Heart right ventricle (tissue), 16 donors: ENCODE measurements at regions not wholly inside any gene's neighbourhood (a gene's known extent, or its start where the extent isn't known, plus 50 kb on each side); places are given as distances from the start of the nearest gene placed in this dataset.

Source experiments
- ATAC-seq, 8 donors: fragments of 200-7000 bp; cut with Tn5 transposase; one replicate each; pipeline ENCODE4 v1.9.1; 2020; ENCODE audit warnings: mild to moderate bottlenecking in 8 of 8, moderate library complexity in 8 of 8, moderate number of reproducible peaks in 1 of 8
- DNase-seq, 2 donors: peaks; one replicate each; pipeline ENCODE4 v3.0.0-alpha.2; 2020
- H3K27ac ChIP-seq, 10 donors: fragments of 200-600 bp; sonication (generic) in 2 of 10; one replicate each; pipeline versions ENCODE4 v1.5.0 to v1.8.0; 2020 to 2022; ENCODE audit warnings: mild to moderate bottlenecking in 3 of 10
- H3K27me3 ChIP-seq, 7 donors: fragments of 200-600 bp; one replicate each; pipeline ENCODE4 v1.8.0; 2021 to 2022; ENCODE audit warnings: mild to moderate bottlenecking in 2 of 7
- H3K36me3 ChIP-seq, 9 donors: fragments of 200-600 bp; sonication (generic) in 1 of 9; one replicate each; pipeline versions ENCODE4 v1.5.0 to v1.8.0; 2020 to 2022; ENCODE audit warnings: mild to moderate bottlenecking in 2 of 9
- H3K4me1 ChIP-seq, 9 donors: fragments of 200-600 bp; sonication (generic) in 1 of 9; one replicate each; pipeline versions ENCODE4 v1.5.0 to v1.8.0; 2020 to 2022; ENCODE audit warnings: mild to moderate bottlenecking in 4 of 9
- H3K4me3 ChIP-seq, 10 donors: fragments of 200-600 bp; sonication (generic) in 2 of 10; one replicate each; pipeline versions ENCODE4 v1.5.0 to v1.8.0; 2020 to 2022; ENCODE audit warnings: mild to moderate bottlenecking in 7 of 10, moderate library complexity in 2 of 10
- H3K9me3 ChIP-seq, 11 donors: fragments of 200-600 bp in 10 of 11; sonication (generic) in 2 of 11; one replicate each; pipeline versions ENCODE4 v1.5.0 to v1.8.0; 2013 to 2022; ENCODE audit warnings: mild to moderate bottlenecking in 2 of 11, control low read depth in 1 of 11, moderate library complexity in 1 of 11
- WGBS, 2 donors: extraction: QIAGEN DNeasy Blood & Tissue Kit; methylation state at CpG; one replicate each; pipeline ENCODE4 v1.1.7; 2013; ENCODE audit warnings: inconsistent platforms in 1 of 2; 5-methylcytosine and 5-hydroxymethylcytosine counted together
- intact Hi-C, 10 donors: fragments of 100-400 bp; cut with DNase I; formaldehyde crosslinking; loops; one replicate each; pipeline versions ENCODE4 v1.11.1 to v1.14.2; 2022
- TF ChIP-seq, protein P1 (sequence below), 9 donors: fragments of 200-600 bp; sonication (generic) in 2 of 9; IDR thresholded peaks; one replicate each; pipeline versions ENCODE4 v1.5.0 to v1.8.0; 2021 to 2022; ENCODE audit warnings: antibody characterized with exemption in 9 of 9, mild to moderate bottlenecking in 5 of 9, moderate library complexity in 1 of 9
- donor health status: Arrhythmogenic right ventricular cardiomyopathy.
- donor health status: ischemic (EF 13 %, LVEDD 7.1; RV severe dilation, severe dysfunction).
- donor health status: healthy with polysubstance abuse.
- donor health status: DM: no; HTN: yes; CAD: no.
- donor health status: DM: no; HTN: no; CAD: no.
- donor health status: ischemic (EF 25% LVEDD 6.9; RV normal size, moderate dysfunction).
- donor health status: ischemic (EF 25% LVEDD 5.7; RV mildly dilated, moderate dysfunction).
- donor health status: healthy.
- donor health status: DM: yes; HTN: yes; CAD: no.
- donor health status: Ischemic cardiomyopathy.
- donor health status: ischemic (EF 35%, LVEDD 5.7; RV mildly dilated, moderate dysfunction).
- donor health status: nonischemic (EF 11% LVEDD 7.7; RV severe dilation, severe dysfunction).
- donor health status: DM: yes; HTN: yes; CAD: no.
- donor health status: PGD.
- donor health status: ischemic (EF 29% LVEDD 5.4; RV normal size, mild dysfunction).
- donor health status: nonischemic (EF 23%, LVEDD 6.1; RV moderate dilation, normal function).

DNA sequence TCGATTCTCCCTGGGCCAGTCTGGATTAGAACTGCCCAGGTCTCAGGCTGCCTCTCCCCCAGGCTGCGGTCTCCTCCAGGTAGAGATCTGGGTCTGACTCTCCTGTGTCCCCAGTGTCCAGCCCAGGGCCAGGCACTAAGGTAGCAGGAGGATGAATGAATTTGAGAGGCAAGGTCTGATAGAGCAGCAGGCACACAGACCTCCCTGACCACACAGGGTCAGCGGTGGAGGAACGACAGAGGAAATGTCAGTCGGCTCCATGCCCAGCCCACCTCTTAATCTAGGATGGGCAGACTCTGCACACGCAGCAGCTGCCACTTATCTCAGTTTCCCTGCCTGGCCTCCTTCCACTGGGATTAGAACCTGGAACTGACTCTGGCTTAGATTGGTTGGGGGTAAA, 272.7 kb upstream of the MVB12B start:
- peaks cover 0 to 64% (median 46%) of the 10 kb centered on the region in 7 donors for H3K27me3 ChIP-seq
- H3K27ac ChIP-seq = no peak overlapping the region
- no peaks in the 10 kb centered on the region for H3K9me3 ChIP-seq
- intact Hi-C loops = no loop called here
- TF ChIP-seq, protein P1, sequence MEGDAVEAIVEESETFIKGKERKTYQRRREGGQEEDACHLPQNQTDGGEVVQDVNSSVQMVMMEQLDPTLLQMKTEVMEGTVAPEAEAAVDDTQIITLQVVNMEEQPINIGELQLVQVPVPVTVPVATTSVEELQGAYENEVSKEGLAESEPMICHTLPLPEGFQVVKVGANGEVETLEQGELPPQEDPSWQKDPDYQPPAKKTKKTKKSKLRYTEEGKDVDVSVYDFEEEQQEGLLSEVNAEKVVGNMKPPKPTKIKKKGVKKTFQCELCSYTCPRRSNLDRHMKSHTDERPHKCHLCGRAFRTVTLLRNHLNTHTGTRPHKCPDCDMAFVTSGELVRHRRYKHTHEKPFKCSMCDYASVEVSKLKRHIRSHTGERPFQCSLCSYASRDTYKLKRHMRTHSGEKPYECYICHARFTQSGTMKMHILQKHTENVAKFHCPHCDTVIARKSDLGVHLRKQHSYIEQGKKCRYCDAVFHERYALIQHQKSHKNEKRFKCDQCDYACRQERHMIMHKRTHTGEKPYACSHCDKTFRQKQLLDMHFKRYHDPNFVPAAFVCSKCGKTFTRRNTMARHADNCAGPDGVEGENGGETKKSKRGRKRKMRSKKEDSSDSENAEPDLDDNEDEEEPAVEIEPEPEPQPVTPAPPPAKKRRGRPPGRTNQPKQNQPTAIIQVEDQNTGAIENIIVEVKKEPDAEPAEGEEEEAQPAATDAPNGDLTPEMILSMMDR (IDR thresholded peaks at IDR 0.05) = no peak
- ATAC-seq (no peak), DNase-seq (no peak)
- H3K4me1 ChIP-seq = no peaks in the 10 kb centered on the region
- no peaks in the 10 kb centered on the region for H3K36me3 ChIP-seq
- H3K4me3 ChIP-seq = no peak overlapping the region
- WGBS, 2 donors = 39 to 52% methylated on average over 6 of the region's 6 CpGs

- no peak overlapping the region for H3K4me3 ChIP-seq
- TF ChIP-seq, protein P1 (IDR thresholded peaks at IDR 0.05) = no peak
- H3K36me3 ChIP-seq = no peaks in the 10 kb centered on the region
- no peak overlapping the region for H3K27ac ChIP-seq
- H3K27me3 ChIP-seq = peaks cover 0 to 73% (median 58%) of the 10 kb centered on the region in 7 donors
- intact Hi-C loops = no loop called here
- ATAC-seq = no peak
- H3K4me1 ChIP-seq = no peaks in the 10 kb centered on the region
- no peaks in the 10 kb centered on the region for H3K9me3 ChIP-seq
- no peak for DNase-seq
- 67 to 68% methylated on average over 16 of the region's 16 CpGs for WGBS, 2 donors
These were observed 271.1 kb upstream of the MVB12B start for GRCh38 chr9:126055381-126055985.

DNA sequence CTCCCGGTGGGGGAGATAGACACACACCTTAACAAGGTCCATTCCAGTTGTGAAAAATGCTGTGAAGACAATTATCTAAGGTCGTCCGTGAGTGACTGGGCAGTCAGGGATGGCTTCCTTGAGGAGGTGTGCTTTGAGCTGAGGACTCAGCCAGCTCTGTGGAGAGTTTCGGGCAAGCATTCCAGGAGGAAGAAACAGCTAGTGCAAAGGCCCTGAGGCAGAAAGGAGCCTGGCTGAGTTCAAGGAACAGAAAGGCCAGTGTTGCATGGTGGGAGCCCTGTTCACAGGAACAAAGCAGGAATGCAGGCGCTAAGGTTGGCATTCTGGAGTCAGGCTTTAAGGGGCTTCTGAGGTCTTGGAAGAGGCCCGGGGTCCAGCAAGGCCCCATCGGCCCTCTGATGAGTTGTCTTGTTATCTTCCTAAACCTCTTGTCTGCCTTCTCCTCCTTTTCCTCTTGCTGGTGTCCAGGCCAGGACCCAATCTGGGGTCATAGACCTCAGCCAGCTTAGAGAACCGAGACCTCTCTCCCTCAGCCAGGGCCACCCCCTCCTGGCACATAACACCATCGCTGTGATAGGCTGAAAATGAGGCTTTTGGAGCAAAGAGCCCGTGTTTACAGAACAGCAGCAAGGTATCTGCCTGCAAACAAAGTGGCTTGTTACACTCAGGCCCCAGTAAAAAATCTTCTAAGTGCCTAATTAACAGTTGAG, 270.2 kb upstream of the MVB12B start:
- H3K27me3 ChIP-seq = peaks cover 0 to 70% (median 55%) of the 10 kb centered on the region in 7 donors
- intact Hi-C loops = no loop called here
- H3K4me3 ChIP-seq = no peak overlapping the region
- H3K27ac ChIP-seq = no peak overlapping the region
- 63 to 67% methylated on average over 10 of the region's 10 CpGs for WGBS, 2 donors
- no peaks in the 10 kb centered on the region for H3K4me1 ChIP-seq
- ATAC-seq (no peak), DNase-seq (no peak)
- no peaks in the 10 kb centered on the region for H3K9me3 ChIP-seq
- TF ChIP-seq, protein P1 (IDR thresholded peaks at IDR 0.05) = no peak
- no peaks in the 10 kb centered on the region for H3K36me3 ChIP-seq

GRCh38 chr9:126057121-126057825, 269.4 kb upstream of the MVB12B start:
- ATAC-seq = no peak
- Histone ChIP-seq H3K36me3 (no peaks in the 10 kb centered on the region), H3K4me3 (no peak overlapping the region), H3K27me3 (peaks cover 0 to 62% (median 52%) of the 10 kb centered on the region in 7 donors), H3K4me1 (no peaks in the 10 kb centered on the region), H3K9me3 (no peaks in the 10 kb centered on the region), H3K27ac (no peak overlapping the region)
- WGBS, 2 donors = 81 to 84% methylated on average over 31 of the region's 31 CpGs
- intact Hi-C loops = no loop called here
- no peak for DNase-seq
- TF ChIP-seq, protein P1 (IDR thresholded peaks at IDR 0.05) = no peak
